HuH-7 (cell line): ENCODE measurements at regions not wholly inside any gene's neighbourhood (a gene's known extent, or its start where the extent isn't known, plus 50 kb on each side); places are given as distances from the start of the nearest gene placed in this dataset.

Experiments
- DNase-seq: peaks from one replicate; pipeline ENCODE4 v3.0.0; 2011; ENCODE audit warnings: low spot score

GRCh38 chr2:239905884-239906654, 119.1 kb downstream of the NDUFA10 start:
- no peak for DNase-seq

- DNase-seq = no peak
Measured at GRCh38 chr2:239905306-239905705, 119.8 kb downstream of the NDUFA10 start.

DNA sequence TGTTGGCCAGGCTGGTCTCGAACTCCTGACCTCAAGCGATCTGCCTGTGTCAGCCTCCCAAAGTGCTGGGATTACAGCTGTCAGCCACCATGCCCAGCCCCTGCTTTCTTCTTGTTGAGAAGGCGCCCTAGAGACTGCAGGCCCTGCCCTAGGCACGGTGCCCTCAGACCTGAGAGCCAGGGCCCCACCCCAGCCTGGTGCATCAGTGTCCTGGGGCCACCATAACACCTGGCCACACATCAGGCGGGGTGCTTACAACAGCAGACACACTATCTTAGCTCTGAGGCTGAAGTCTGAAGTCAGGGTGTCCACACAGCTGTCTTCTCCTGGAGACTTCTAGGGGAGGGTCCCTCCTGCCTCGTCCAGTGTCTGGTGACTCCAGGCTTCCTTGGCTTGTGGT, 120.6 kb downstream of the NDUFA10 start:
- no peak for DNase-seq

DNA sequence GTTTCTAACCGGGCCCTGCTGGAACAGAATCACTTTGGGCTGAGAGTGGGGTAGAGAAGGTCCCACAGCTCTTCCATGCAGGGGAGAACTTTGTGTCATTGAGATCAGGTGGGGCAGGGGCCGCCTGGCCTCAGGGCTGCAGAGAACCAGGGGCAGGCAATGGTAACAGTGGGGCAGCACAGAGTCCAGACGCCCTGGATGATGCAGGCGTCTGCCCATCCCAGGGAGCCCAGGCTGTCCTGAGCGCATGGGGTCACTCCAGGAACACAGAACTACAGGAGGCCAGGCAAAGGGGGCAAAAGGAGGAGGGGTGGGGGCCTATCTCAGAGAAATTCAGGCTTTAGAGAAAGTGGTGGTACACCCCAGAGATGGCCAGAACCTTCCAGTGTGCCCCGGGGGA, 121.3 kb downstream of the NDUFA10 start:
- no peak for DNase-seq

DNA sequence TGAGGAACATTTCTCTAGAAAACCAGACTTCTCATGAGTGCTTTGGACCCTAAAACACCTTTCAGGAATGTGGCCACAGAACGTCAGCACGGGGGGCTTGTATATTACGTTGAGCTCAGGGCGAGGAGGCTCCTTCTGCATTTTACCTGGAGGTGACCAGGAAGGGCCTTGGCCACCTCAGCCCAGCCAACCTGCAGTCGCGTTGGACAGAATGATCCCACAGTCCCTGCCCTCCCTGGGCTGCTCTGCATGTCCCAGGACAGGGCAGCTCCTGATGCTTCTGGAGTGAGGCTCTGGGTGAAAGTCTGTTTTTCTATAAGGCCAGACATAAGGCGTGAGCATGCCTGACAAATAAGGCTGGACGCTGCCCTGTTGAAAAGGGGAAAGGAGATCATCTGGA, 121.9 kb downstream of the NDUFA10 start:
- no peak for DNase-seq

- no peak for DNase-seq
Measured at GRCh38 chr2:239902749-239903201, 122.4 kb downstream of the NDUFA10 start.

- DNase-seq = no peak
Measured at GRCh38 chr2:239898292-239898925, 126.7 kb downstream of the NDUFA10 start.

- no peak for DNase-seq
Measured at GRCh38 chr2:239897596-239898235, 127.4 kb downstream of the NDUFA10 start.

DNA sequence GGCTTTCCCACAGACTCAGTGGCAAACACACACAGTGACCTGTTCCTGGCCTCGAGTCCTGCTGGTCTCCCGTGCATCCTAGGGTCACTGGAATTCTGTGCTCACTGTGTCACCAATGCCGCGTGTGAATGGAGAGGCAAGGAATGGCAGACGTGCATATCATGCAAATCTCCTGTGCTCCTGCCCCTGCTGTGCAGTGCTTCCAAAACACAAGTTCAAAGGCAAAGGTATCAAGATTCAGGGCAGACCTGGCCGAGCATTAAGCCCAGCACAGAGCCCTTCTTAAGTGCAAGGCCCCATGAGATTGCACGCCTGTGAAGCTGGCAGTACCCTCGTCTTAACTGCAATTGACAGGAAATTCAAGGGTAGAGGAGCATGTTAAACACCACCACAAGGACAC, 129.1 kb downstream of the NDUFA10 start:
- no peak for DNase-seq

- no peak for DNase-seq
Measured at GRCh38 chr2:239895669-239896068, 129.5 kb downstream of the NDUFA10 start.

DNA sequence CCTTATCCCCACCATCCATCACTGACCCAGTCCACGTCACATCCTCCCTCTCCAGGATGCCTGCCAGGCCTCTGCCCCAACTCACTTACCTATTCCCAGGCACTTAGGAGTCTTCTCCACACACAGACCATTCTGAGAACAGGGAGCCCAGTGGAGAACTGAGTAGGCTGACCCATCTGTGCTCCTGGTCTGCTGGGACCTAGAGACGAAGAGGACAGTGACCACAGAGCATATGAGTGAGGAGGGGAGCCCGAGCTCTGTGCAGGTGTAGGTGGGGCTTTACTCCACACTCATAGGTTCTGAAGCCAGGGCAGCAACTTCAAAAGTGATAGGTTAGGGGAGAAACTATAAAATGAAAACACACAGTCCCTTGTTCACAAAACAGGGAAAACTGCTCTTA, 130.0 kb downstream of the NDUFA10 start:
- DNase-seq = no peak

GRCh38 chr2:239894276-239894675, 130.9 kb downstream of the NDUFA10 start:
- no peak for DNase-seq

DNA sequence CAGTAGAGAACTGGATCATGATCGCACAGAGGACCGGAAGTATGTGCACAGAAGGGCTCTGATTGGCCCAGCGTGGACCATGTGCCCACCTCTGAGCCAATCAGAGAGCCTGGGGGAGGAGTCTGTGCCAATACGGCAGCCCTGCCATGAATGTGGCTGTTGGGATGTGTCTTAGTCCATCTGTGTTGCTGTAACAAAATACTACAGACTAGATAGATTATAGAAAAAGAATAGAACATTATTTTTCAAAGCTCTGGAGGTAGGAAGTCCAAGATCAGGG, 132.0 kb downstream of the NDUFA10 start:
- DNase-seq = no peak

DNA sequence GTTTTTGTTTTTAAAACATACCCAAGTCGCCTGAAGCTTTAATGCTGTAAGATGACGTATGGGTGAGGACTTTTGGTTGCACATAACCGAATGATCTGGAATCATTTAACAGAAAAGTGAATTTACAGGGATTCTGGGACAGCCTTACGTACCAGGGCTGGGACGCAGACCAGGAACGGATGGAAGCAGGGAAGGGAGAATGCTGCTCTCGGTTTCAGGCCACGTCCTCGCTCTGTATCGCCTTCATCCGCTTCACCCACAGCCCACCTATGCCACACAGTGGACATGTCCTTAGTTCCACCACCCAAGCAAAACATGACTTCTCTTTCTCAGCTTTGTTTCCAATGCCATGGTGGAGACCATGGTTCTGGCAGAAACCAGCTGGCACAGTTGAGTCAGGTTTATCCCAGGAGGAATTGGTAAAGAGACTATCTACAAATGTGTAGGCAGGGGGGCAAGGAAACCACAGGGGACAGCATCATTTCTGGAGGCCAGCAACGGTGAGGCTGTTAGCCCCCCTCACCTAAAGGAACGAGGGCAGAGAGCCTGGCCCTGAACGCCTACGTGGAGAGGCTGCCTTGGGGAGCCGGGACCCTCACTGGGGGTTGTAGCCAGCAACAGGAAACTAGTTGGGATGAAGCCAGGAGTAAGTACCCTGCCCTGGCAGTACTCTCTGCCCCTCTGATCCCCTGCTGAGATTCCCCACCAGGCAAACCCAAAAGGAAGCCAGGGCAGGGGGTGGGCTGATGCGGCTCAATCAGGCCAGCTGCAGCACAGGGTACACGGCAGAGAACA, 132.5 kb downstream of the NDUFA10 start:
- DNase-seq = no peak

- DNase-seq = no peak
Measured at GRCh38 chr2:239891698-239892097, 133.4 kb downstream of the NDUFA10 start.

DNA sequence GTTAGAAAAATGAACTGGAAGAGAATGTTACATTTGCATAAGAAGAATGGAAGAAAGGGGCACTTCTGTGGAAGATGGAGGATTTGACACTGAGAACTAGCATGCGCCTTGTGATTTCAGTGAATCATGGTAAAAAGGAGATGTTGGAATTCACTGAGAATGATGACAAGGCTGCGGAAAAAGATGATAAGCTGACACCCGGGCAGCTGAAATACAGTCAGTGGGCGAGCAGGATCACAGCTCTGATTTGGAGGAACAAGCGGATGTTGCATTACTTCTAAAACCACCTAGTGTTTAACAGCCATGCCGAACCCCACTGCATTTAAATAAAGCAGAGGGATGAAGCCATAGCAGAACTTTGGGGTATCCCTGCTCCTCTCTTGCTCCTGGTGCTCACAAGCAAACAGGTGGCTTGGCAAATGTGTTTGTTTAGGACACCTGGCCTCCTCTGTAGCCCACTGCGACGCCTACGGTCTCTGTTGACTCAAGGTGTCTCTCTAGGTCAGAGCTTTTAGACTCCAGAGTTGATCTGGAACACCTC, 134.9 kb downstream of the NDUFA10 start:
- DNase-seq = no peak

- DNase-seq = no peak
Measured at GRCh38 chr2:239889641-239890121, 135.5 kb downstream of the NDUFA10 start.

DNA sequence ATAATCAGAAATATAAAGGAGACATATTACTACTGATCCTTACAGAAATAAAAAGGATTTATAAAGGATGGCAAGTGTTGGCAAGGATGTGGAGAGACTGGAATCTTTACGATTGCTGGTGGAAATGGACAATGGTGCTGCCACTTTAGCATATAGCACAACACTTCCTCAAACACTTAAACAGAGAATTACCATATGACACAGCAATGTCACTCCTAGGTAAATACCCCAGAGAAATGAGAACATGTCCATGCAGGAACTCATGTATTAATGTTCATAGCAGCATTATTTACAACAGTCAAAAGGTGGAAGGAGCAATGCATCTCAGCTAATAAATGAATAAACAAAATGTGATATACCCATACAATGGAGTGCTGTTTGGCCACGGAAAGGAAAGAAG, 137.5 kb downstream of the NDUFA10 start:
- DNase-seq = no peak

- DNase-seq = no peak
Measured at GRCh38 chr2:239886781-239887180, 138.4 kb downstream of the NDUFA10 start.

DNA sequence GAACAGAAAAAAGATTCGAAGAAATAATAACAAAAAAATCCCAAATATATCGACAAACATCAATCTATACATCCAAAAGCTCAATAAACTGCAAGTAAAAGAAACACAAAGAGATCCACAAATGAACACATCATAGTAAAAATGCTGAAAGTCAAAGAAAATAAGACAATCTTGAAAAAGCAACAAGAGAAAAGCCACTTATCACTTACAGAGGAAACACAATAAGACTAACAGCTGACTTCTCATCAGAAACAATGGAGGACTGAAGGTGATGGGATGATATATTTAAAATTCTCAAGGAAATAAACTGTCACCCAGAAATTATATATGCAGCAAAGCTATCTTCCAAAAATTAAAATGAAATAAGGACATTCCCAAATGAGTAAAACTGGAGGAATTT, 140.3 kb downstream of the NDUFA10 start:
- no peak for DNase-seq

GRCh38 chr2:239884051-239884405, 141.1 kb downstream of the NDUFA10 start:
- no peak for DNase-seq

- DNase-seq = no peak
Measured at GRCh38 chr2:239883326-239884050, 141.7 kb downstream of the NDUFA10 start.
